Activated T-cell treated with anti-CD3 and anti-CD28 coated beads, Interleukin-2, amount 50 U/mL, for 48 hours (primary cell): ENCODE measurements at regions not wholly inside any gene's neighbourhood (a gene's known extent, or its start where the extent isn't known, plus 50 kb on each side); places are given as distances from the start of the nearest gene placed in this dataset.

Source experiments
- DNase-seq, 2 experiments: peaks; one replicate each; pipeline ENCODE4 v3.0.0-alpha.2; 2020

- DNase-seq: no peak
These were observed 279.0 kb upstream of the ZFHX3 start for GRCh38 chr16:73326770-73327470.

- DNase-seq: no peak
These were observed 278.3 kb upstream of the ZFHX3 start for GRCh38 chr16:73326221-73326620.

- no peak for DNase-seq
These were observed 276.0 kb upstream of the ZFHX3 start for GRCh38 chr16:73323880-73324279.

GRCh38 chr16:73322856-73323255 is 274.9 kb upstream of the ZFHX3 start:
- DNase-seq: no peak

GRCh38 chr16:73321853-73322252 is 273.9 kb upstream of the ZFHX3 start:
- DNase-seq: no peak

GRCh38 chr16:73319737-73320136 is 271.8 kb upstream of the ZFHX3 start:
- DNase-seq: no peak

GRCh38 chr16:73319261-73319660 is 271.3 kb upstream of the ZFHX3 start:
- DNase-seq: no peak

- DNase-seq: no peak
These were observed 269.5 kb upstream of the ZFHX3 start for GRCh38 chr16:73317321-73317857.

GRCh38 chr16:73315645-73316044 is 267.7 kb upstream of the ZFHX3 start:
- DNase-seq: no peak

GRCh38 chr16:73313950-73314349 is 266.0 kb upstream of the ZFHX3 start:
- DNase-seq: no peak

- no peak for DNase-seq
These were observed 264.2 kb upstream of the ZFHX3 start for GRCh38 chr16:73311857-73312723.

- no peak for DNase-seq
These were observed 260.8 kb upstream of the ZFHX3 start for GRCh38 chr16:73308771-73309170.

GRCh38 chr16:73306901-73307413 is 259.0 kb upstream of the ZFHX3 start:
- DNase-seq: no peak

GRCh38 chr16:73304008-73304774 is 256.3 kb upstream of the ZFHX3 start:
- DNase-seq: no peak

GRCh38 chr16:73302942-73303341 is 255.0 kb upstream of the ZFHX3 start:
- DNase-seq: no peak

- no peak for DNase-seq
These were observed 254.1 kb upstream of the ZFHX3 start for GRCh38 chr16:73301984-73302383.

- no peak for DNase-seq
These were observed 251.4 kb upstream of the ZFHX3 start for GRCh38 chr16:73299346-73299745.

GRCh38 chr16:73298562-73298961 is 250.6 kb upstream of the ZFHX3 start:
- no peak for DNase-seq

GRCh38 chr16:73290258-73290657 is 242.3 kb upstream of the ZFHX3 start:
- DNase-seq: no peak

- no peak for DNase-seq
These were observed 241.3 kb upstream of the ZFHX3 start for GRCh38 chr16:73289232-73289631.

- DNase-seq: no peak
These were observed 240.6 kb upstream of the ZFHX3 start for GRCh38 chr16:73288520-73288919.

GRCh38 chr16:73287859-73288405 is 240.0 kb upstream of the ZFHX3 start:
- no peak for DNase-seq
